Hematopoietic multipotent progenitor cell treated with erythropoietin and hydrocortisone succinate and interleukin-3 and kit ligand, for 17 days (in vitro differentiated cells): ENCODE measurements at regions not wholly inside any gene's neighbourhood (a gene's known extent, or its start where the extent isn't known, plus 50 kb on each side); places are given as distances from the start of the nearest gene placed in this dataset.

Experiments
- DNase-seq: peaks from one replicate; pipeline ENCODE4 v3.0.0-alpha.2; 2015; ENCODE audit warnings: low spot score

- no peak for DNase-seq
These were observed 282.1 kb downstream of the NFIB start for GRCh38 chr9:14031810-14032209.

DNA sequence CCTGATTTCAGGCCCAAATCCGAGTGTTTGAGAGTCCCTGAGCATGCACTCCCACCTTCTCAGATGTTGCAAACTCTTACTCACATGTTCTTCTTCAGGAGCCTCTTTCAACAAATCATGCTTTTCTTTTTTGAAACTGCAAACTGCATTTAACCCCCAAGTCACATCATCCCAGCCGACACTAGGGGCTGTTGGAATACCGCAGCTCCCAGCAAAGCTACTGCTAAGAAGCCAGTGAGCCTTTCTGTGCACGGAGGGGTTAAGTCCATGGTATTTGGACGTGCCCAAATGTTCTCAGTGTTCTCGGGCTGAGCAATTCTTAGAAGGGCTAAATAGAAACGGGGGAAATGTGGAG is 282.9 kb downstream of the NFIB start:
- no peak for DNase-seq

- no peak for DNase-seq
These were observed 283.4 kb downstream of the NFIB start for GRCh38 chr9:14030375-14031059.

DNA sequence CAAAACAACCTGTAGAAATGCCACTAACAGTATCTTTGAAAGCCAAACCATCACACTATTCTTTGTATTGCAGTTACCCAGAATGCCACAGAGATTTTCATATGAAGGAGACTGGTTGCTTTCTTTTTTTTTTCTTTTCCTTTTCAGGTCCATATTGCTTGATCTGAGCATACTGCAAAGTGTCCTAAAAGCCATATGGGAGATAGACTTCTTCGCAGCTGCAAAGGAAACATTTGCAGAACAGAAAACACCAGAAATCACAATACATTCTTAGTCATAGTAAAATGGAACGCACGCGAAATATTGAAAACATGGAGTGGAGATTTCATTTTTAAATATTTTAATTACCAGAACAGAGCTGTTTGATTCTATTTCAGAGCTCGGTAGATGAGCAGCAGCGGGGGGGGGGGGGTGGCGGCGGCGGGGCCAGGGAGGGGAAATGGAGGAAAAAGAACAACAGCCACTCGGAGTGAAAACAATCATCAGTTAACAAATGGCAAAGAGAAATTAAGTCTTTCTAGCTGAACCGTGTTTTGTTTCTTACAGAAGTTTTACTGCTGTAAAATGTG is 284.1 kb downstream of the NFIB start:
- no peak for DNase-seq

GRCh38 chr9:14027116-14027800 is 286.7 kb downstream of the NFIB start:
- no peak for DNase-seq

GRCh38 chr9:14025741-14026140 is 288.2 kb downstream of the NFIB start:
- DNase-seq, result no peak

GRCh38 chr9:14023285-14023684 is 290.7 kb downstream of the NFIB start:
- no peak for DNase-seq

GRCh38 chr9:14021871-14022525 is 291.9 kb downstream of the NFIB start:
- DNase-seq, result no peak

GRCh38 chr9:14018081-14018480 is 295.9 kb downstream of the NFIB start:
- no peak for DNase-seq

DNA sequence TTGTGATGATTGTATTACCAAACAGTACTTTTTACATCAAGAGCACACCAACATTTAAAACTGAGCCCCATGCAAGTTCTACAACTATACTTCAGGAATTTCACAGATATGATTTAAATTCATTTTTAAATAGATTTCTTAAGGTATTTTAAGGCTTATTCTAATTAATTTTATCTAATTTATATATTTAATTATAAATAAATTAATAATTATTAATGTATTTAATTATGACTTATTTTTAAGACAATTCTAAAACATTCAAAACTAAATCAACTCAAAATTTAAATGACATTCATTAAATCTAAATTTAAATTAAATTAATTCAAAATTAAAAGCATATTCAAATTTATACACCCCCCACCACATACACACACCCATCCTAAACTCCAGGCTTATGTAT is 299.2 kb downstream of the NFIB start:
- DNase-seq, result no peak

DNA sequence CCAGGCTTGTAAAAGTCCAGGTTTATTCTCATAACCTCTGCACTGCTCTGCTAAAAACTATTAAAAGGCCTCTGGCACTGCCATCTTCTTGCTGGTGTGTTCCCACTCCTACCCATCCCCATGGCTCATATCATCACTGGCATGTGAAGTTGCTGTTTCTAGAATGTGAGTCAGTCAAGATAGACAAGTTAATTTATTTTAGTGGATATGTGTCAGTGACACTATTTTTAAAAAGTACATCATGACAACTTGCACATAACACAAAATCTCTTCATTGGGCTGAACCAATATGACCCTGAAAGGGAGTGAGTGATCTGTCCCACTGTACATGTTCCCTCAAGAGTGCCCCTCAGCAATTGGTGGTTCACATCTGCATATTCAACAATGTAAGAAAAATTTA is 299.7 kb downstream of the NFIB start:
- no peak for DNase-seq

DNA sequence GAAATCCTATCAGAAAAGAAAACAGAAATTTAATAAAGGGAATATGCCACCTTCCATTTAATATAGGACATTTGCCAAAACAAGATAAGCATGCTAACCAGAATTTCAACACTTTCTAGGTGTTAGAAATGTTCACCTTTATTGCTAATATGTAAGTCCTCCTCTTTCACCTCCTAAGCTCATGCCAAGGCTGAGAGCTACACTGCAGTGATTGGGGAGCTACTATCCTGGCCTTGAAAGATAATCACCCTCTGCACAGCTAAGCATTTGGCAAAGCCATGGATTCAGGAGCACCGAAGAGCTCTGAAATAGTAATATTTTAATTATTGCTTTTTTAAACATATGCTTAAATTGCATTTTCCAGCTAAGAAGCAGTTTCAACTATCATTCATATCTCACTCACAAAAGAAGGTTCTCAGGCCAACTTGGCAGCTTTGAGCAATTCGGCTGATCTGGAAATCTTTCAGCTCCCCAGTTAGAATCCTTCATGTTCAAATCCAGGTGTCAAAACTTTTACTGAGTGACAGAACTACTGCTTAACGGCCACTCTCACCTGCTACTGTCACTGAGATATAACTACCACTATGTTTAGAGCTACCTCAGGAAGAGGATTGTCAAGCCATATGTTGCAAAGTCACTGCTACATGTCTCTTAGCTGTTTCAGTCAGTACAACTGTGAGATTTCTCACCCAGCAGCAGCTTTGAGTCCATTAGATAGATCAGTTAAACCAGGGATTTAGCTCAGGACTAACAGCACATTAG is 302.0 kb downstream of the NFIB start:
- no peak for DNase-seq

GRCh38 chr9:14007190-14007769 is 306.7 kb downstream of the NFIB start:
- no peak for DNase-seq

GRCh38 chr9:14006386-14007187 is 307.4 kb downstream of the NFIB start:
- DNase-seq, result no peak

- no peak for DNase-seq
These were observed 309.8 kb downstream of the NFIB start for GRCh38 chr9:14004110-14004509.

DNA sequence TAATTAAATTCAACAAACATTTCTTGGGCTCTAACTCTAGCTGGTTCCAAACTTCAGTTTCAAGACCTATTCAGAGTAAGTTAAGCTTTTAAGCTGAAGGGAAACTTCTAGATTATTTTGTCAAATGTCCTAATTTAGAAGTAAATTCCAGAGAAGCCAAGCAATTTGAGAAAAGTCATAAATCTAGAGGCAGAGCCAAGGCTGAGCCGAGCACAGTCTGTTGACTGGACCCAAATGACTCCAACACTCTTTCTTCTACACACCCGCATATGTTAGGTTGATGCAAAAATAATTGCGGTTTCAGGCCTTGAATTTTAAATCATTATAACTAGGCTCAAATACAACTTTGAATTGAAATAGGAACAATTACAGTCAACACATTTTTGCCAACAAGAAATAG is 319.7 kb downstream of the NFIB start:
- no peak for DNase-seq

- no peak for DNase-seq
These were observed 320.2 kb downstream of the NFIB start for GRCh38 chr9:13993632-13994185.

DNA sequence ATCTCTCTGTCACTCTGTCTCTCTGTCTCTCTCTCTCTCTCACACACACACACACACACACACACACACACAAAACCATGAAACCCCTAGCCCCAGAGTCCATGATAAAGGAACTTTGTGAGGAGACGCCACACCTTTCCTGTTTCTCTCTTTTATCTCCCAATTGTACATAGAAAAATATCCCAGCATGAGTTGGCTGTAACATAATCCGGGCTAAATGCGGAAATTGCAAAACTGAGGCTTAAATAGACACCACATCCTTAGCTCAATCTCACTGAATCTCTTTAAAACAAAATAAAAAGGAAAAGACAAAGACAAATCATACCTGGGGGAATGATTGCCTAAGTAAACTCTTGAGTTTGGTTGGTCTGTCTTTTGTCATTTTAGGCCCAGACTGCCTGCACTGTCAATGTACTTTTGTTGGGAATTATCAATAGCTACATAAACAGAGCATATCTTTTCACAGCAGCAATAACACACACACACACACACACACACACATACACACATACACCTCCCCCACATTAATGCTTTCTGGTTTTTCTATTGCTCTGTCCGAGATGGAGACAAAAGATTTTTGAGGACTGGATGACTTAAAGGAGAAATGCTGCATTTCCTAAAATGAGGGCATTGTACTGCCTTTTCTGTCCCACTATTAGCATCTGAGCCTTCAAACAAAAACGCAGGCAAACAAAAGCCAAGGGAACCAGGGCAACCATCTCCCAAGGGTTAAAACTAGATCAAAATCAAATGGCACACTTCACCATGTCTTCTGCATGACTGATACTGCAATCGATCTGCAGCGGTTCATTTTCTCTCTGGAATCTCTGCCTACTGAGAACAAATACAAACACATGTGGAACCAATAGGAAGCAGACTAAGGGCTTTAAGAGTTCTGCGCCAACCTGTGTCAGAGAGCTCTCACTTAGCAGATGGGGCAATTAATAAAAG is 321.5 kb downstream of the NFIB start:
- DNase-seq, result no peak

DNA sequence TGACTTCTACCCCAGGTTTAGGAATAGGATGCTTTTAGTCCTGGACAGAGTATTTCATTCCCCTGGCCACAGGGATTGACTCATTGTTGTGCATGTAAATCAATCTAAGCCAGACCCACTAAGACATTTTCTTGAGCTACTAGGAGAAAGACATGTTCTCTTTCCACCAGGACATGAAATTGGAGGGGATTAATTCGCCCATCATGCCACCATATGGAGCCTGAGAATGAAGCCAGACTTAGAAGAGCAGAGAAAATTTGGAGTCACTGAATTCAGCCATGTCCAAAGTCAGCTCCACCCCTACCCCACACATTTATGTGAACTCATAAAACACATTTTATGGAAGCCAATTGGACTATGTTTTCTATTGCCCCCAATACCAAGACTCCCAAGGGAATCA is 322.5 kb downstream of the NFIB start:
- no peak for DNase-seq

DNA sequence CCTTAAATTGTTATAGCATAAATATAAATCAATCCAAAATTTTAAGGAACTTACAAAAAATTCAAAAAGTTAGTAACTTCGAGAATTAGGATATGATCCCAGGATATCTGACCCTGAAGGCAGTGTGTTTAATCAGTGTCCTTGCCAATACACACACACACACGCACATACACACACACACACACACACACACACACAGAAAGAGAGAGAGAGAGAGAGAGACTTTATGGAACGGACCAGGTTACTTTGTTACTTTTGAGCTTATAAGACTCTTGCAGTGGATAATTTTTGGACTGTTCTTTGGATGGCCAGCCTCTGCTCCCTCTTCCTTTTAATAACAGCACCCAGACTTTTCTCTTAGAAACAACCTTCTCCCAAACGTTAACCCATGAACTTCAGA is 322.9 kb downstream of the NFIB start:
- no peak for DNase-seq
